Osteocyte (in vitro differentiated cells): ENCODE measurements at regions not wholly inside any gene's neighbourhood (a gene's known extent, or its start where the extent isn't known, plus 50 kb on each side); places are given as distances from the start of the nearest gene placed in this dataset.
A peak's percentile ranks its signal among the peaks of the same experiment; 100 is the strongest.

Source experiments
- DNase-seq: peaks from one replicate; pipeline ENCODE4 v3.0.0; 2021; ENCODE audit warnings: mixed read lengths; ENCODE audit not compliant: unreplicated experiment; ENCODE audit errors: extremely low spot score
- H3K27ac Mint-ChIP-seq: one replicate; pipeline ENCODE4 v1.8.0; 2021; ENCODE audit warnings: mild to moderate bottlenecking, mixed read lengths; ENCODE audit not compliant: unreplicated experiment
- H3K27me3 Mint-ChIP-seq: one replicate; pipeline ENCODE4 v1.8.0; 2021; ENCODE audit warnings: mixed read lengths; ENCODE audit not compliant: unreplicated experiment
- H3K36me3 Mint-ChIP-seq: one replicate; pipeline ENCODE4 v1.8.0; 2021; ENCODE audit warnings: mixed read lengths; ENCODE audit not compliant: unreplicated experiment
- H3K4me1 Mint-ChIP-seq: one replicate; pipeline ENCODE4 v1.8.0; 2021; ENCODE audit warnings: mixed read lengths; ENCODE audit not compliant: unreplicated experiment
- H3K4me3 Mint-ChIP-seq: one replicate; pipeline ENCODE4 v1.8.0; 2021; ENCODE audit warnings: mild to moderate bottlenecking, moderate library complexity, mixed read lengths; ENCODE audit not compliant: unreplicated experiment
- H3K9me3 Mint-ChIP-seq: one replicate; pipeline ENCODE4 v1.8.0; 2021; ENCODE audit warnings: mixed read lengths; ENCODE audit not compliant: unreplicated experiment
- TF ChIP-seq, protein P1 (sequence below): fragments of 200-600 bp; sonication (generic); IDR thresholded peaks from 2 replicates; pipeline ENCODE4 v1.5.0; 2021; ENCODE audit warnings: antibody characterized with exemption, mild to moderate bottlenecking, moderate library complexity

DNA sequence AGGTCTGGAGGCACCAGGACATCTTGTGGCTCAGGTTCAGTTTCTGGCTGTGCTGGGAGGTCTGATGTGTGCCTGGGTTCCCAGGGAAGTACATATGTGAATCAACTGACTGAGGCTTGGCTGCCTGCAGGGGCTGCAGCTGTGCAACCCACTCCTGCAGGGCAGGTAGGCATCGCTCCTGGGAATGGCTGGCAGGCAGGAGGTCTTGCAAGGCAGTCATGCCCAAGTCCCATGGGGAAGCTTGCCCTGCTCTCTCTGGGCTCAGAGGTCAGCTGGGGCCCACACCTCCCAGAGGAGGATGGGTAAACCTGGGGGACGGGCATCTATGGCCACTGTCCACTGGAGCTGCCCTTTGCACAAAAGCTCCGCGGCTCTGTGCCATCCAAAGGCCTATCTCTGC, 1141.8 kb downstream of the SLITRK1 start:
- DNase-seq, result no peak
- Mint-ChIP-seq H3K27ac (no peak overlapping the region), H3K27me3 (no peaks in the 10 kb centered on the region), H3K9me3 (peaks cover 25% of the 10 kb centered on the region), H3K36me3 (peaks cover 9% of the 10 kb centered on the region), H3K4me3 (no peak overlapping the region), H3K4me1 (peaks cover 12% of the 10 kb centered on the region)
- TF ChIP-seq, protein P1, sequence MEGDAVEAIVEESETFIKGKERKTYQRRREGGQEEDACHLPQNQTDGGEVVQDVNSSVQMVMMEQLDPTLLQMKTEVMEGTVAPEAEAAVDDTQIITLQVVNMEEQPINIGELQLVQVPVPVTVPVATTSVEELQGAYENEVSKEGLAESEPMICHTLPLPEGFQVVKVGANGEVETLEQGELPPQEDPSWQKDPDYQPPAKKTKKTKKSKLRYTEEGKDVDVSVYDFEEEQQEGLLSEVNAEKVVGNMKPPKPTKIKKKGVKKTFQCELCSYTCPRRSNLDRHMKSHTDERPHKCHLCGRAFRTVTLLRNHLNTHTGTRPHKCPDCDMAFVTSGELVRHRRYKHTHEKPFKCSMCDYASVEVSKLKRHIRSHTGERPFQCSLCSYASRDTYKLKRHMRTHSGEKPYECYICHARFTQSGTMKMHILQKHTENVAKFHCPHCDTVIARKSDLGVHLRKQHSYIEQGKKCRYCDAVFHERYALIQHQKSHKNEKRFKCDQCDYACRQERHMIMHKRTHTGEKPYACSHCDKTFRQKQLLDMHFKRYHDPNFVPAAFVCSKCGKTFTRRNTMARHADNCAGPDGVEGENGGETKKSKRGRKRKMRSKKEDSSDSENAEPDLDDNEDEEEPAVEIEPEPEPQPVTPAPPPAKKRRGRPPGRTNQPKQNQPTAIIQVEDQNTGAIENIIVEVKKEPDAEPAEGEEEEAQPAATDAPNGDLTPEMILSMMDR, result no peak

DNA sequence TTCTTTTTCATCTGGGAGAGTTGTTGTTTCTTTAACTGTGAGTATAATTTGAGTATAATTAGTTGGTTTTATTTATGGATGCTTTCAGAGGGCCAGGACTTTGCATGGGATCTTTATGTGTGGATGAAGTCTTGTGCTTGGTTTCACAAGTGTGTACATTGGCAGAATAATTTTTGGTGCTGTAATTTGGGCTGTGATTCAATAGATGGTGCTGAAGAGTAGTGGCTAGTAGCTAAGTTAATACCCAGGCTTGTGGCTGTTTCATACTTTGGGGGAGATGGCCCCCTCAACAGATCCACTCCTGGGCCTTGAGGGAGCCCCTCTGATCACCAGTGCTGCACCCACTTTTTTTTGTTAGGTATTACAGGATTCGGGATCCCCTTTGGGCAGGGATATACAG, 1142.4 kb downstream of the SLITRK1 start:
- DNase-seq, result no peak
- TF ChIP-seq, protein P1, result peak; percentile 26
- Mint-ChIP-seq H3K36me3 (peaks cover 9% of the 10 kb centered on the region), H3K27ac (no peak overlapping the region), H3K9me3 (peaks cover 31% of the 10 kb centered on the region), H3K4me1 (peaks cover 12% of the 10 kb centered on the region), H3K27me3 (no peaks in the 10 kb centered on the region), H3K4me3 (no peak overlapping the region)

DNA sequence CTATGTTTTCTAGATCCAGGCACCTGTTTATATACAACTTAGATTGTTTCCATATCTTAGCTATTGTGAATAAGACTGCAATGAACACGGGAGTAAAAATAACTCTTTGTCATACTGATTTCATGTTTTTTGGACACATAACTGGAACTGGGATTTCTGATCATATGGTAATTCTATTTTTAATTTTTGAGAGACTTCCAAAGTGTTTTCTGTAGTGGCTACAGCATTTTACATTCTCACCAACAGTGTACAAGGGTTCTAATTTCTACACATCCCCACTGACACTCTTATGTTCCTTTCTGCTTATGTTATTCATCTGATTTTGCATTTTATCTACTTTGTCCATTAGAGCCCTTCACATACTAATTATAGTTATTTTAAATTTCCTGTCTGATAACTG, 1152.9 kb downstream of the SLITRK1 start:
- Mint-ChIP-seq H3K4me3 (no peak overlapping the region), H3K27ac (no peak overlapping the region), H3K27me3 (no peaks in the 10 kb centered on the region), H3K4me1 (no peaks in the 10 kb centered on the region), H3K36me3 (no peaks in the 10 kb centered on the region), H3K9me3 (no peaks in the 10 kb centered on the region)
- TF ChIP-seq, protein P1, result no peak
- no peak for DNase-seq

DNA sequence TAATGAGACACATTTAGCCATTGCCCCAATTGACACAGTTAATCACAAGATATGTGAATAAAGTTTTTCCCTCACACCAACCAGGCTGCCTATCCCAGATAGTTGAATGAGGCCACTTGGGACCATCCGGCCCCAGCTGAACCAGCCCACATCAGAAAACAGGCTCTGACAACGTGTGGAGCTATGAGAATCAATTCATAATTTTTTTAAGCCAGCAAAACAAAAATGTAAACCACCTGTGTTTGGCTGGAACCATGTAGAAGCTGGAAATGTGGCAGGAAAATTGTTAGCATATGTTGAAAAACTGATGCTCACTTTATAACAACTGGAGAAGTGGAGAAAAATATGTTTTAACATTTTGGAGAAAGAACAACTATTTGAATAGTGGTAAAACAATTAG, 1161.3 kb downstream of the SLITRK1 start:
- H3K4me1 Mint-ChIP-seq, result peaks cover 5% of the 10 kb centered on the region
- DNase-seq, result no peak

DNA sequence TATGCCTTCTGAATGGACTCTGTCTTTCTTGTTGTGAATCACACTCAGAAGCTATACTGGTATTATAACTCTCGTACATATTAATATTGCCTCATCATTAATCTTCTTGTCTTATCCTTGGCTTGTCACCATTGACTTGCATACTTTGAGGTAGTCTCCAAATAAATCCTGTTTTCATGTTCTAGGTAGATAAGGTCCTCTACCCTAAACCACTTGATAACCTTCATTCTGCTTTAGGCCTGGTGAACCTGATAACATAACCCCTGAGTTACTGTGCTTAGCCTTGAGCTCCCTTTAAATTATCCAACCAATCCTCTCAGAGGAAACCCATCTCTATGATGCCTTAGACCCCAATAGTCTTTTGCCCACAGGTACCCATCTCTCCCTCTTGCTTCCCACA, 1162.3 kb downstream of the SLITRK1 start:
- H3K36me3 Mint-ChIP-seq, result no peaks in the 10 kb centered on the region
- no peaks in the 10 kb centered on the region for H3K27me3 Mint-ChIP-seq
- H3K9me3 Mint-ChIP-seq, result no peaks in the 10 kb centered on the region
- H3K4me1 Mint-ChIP-seq, result peaks cover 10% of the 10 kb centered on the region
- H3K27ac Mint-ChIP-seq, result no peak overlapping the region
- no peak for DNase-seq
- TF ChIP-seq, protein P1, result no peak
- H3K4me3 Mint-ChIP-seq, result no peak overlapping the region

More for the DNA sequence above, 1161.3 kb downstream of the SLITRK1 start:
- Mint-ChIP-seq H3K4me3 (no peak overlapping the region), H3K27me3 (no peaks in the 10 kb centered on the region), H3K9me3 (no peaks in the 10 kb centered on the region), H3K27ac (no peak overlapping the region), H3K36me3 (no peaks in the 10 kb centered on the region)
- TF ChIP-seq, protein P1, result no peak
